Activated T-cell treated with anti-CD3 and anti-CD28 coated beads for 4 hours (primary cell): ENCODE measurements at regions not wholly inside any gene's neighbourhood (a gene's known extent, or its start where the extent isn't known, plus 50 kb on each side); places are given as distances from the start of the nearest gene placed in this dataset.
"Not testable (repeated sequence)": the region's sequence is repeated elsewhere in the genome, so short reads cannot be mapped to it uniquely, and the experiment has no call there.

ENCODE experiments used
- DNase-seq: peaks from one replicate; pipeline ENCODE4 v3.0.0-alpha.2; 2020

- DNase-seq, result not testable (repeated sequence)
Measured at GRCh38 chr1:121573881-121574504, 389.2 kb downstream of the SRGAP2C start.

GRCh38 chr1:121574505-121574899 lies 389.7 kb downstream of the SRGAP2C start:
- not testable (repeated sequence) for DNase-seq

GRCh38 chr1:121582898-121583297 lies 398.1 kb downstream of the SRGAP2C start:
- not testable (repeated sequence) for DNase-seq

GRCh38 chr1:121586369-121587229 lies 401.8 kb downstream of the SRGAP2C start:
- DNase-seq, result no peak

GRCh38 chr1:121587230-121587569 lies 402.4 kb downstream of the SRGAP2C start:
- DNase-seq, result no peak

GRCh38 chr1:121587777-121588176 lies 403.0 kb downstream of the SRGAP2C start:
- DNase-seq, result no peak

- DNase-seq, result no peak
Measured at GRCh38 chr1:121594096-121594495, 409.3 kb downstream of the SRGAP2C start.

GRCh38 chr1:121595089-121595488 lies 410.3 kb downstream of the SRGAP2C start:
- DNase-seq, result no peak

- not testable (repeated sequence) for DNase-seq
Measured at GRCh38 chr1:121604843-121605444, 420.2 kb downstream of the SRGAP2C start.

- DNase-seq, result not testable (repeated sequence)
Measured at GRCh38 chr1:121607499-121607898, 422.7 kb downstream of the SRGAP2C start.
